Stimulated activated naive B cell treated with anti-CD40 and anti-IgM and Interleukin-4, amounts not matched to agents 10 μg/mL and 1 μg/mL and 100 μg/mL, for 72 hours (primary cell): ENCODE measurements at regions not wholly inside any gene's neighbourhood (a gene's known extent, or its start where the extent isn't known, plus 50 kb on each side); places are given as distances from the start of the nearest gene placed in this dataset.
A peak's percentile ranks its signal among the peaks of the same experiment; 100 is the strongest.

Source experiments
- ATAC-seq, 2 donors: fragments of 150-1000 bp; cut with Tn5 transposase; replicated peaks; 2 replicates each; pipeline ENCODE4 v1.10.0; 2021; ENCODE audit warnings: moderate library complexity in 1 of 2
- DNase-seq: peaks from one replicate; pipeline ENCODE4 v3.0.0; 2021
- H3K27ac Mint-ChIP-seq: one replicate; pipeline ENCODE4 v1.8.0; 2022; ENCODE audit warnings: mild to moderate bottlenecking, mixed read lengths
- H3K27me3 Mint-ChIP-seq, 2 donors: one replicate each; pipeline ENCODE4 v1.8.0; 2022; ENCODE audit warnings: mixed read lengths in 2 of 2
- H3K36me3 Mint-ChIP-seq, 2 donors: one replicate each; pipeline ENCODE4 v1.8.0; 2022; ENCODE audit warnings: mixed read lengths in 2 of 2, mild to moderate bottlenecking in 1 of 2
- H3K4me1 Mint-ChIP-seq, 2 donors: one replicate each; pipeline ENCODE4 v1.8.0; 2022; ENCODE audit warnings: mixed read lengths in 2 of 2, mild to moderate bottlenecking in 1 of 2
- H3K4me3 Mint-ChIP-seq, 2 donors: one replicate each; pipeline ENCODE4 v1.8.0; 2022; ENCODE audit warnings: mild to moderate bottlenecking in 2 of 2, mixed read lengths in 2 of 2, moderate library complexity in 1 of 2
- H3K9me3 Mint-ChIP-seq, 2 donors: one replicate each; pipeline ENCODE4 v1.8.0; 2022; ENCODE audit warnings: mixed read lengths in 2 of 2, mild to moderate bottlenecking in 1 of 2

DNA sequence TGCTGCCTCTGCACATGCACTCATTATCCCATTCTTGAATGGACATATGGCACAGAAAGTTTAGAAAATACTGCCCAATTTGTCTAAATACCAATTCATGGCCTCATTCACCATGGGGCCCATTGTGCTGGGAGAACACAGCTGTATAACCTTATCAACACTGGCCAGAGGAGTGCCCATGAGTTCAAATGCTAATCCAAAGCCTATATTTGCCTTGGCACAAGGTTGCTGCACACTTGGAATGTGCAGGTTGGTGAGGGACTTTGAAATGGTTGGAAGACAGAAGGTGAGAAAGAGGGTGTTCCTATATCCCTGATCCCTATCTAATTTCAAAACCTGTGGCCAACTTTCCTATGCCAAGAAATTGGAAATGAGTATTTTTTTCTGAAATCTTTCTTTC, 693.9 kb upstream of the ID2 start:
- Mint-ChIP-seq H3K4me1 (peaks cover 6 to 14% of the 10 kb centered on the region in 2 donors), H3K36me3 (no peaks in the 10 kb centered on the region), H3K9me3 (no peaks in the 10 kb centered on the region), H3K27ac (no peak overlapping the region), H3K4me3 (no peak overlapping the region), H3K27me3 (peaks cover 7 to 20% of the 10 kb centered on the region in 2 donors)
- DNase-seq (no peak), ATAC-seq (no peak)

DNA sequence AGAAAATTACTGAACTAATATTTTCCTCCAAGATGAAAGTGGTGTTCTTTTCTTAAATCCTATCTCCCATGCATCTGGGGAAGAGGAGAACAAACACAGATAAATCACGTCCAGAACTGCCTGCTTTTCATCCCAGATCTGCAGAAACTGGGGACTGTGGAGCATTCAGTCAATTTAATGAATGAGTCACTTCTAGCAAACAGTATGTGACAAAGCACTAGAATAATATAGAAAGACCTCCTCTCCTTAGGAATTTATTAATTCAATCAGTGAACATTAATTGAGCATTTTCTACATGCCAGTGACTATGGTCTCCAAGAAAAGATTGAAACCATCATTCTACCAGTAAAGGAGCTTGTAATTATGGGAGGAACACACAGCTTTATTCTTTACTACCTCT, 693.4 kb upstream of the ID2 start:
- Mint-ChIP-seq H3K4me3 (no peak overlapping the region), H3K4me1 (peaks cover 6 to 14% of the 10 kb centered on the region in 2 donors), H3K36me3 (no peaks in the 10 kb centered on the region), H3K9me3 (no peaks in the 10 kb centered on the region), H3K27me3 (peaks cover 10 to 20% of the 10 kb centered on the region in 2 donors), H3K27ac (no peak overlapping the region)
- ATAC-seq = no peak
- no peak for DNase-seq

DNA sequence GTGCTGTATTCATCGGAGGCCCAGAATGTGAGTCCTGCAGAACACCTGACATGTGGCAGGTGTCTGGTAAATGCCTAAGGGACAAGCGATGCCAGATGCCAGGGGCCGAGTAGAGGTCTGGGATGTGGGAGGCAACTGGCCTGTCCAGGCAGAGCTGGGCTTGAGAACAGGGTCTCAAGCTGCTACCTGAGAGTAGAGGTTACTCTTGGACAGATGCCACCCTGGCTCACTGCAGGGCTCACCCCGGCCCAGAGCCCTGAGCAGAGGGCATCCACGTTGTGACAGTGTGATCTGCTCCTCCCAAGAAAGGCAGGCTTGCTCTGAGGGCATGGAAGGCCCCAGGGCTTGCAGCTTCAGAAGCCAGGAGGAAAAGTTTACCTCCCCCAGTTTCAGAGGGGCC, 692.0 kb upstream of the ID2 start:
- no peak overlapping the region for H3K4me3 Mint-ChIP-seq
- no peaks in the 10 kb centered on the region for H3K9me3 Mint-ChIP-seq
- ATAC-seq = no peak
- H3K27me3 Mint-ChIP-seq = peaks cover 17 to 19% of the 10 kb centered on the region in 2 donors
- no peak for DNase-seq
- peaks cover 6 to 7% of the 10 kb centered on the region in 2 donors for H3K4me1 Mint-ChIP-seq
- no peaks in the 10 kb centered on the region for H3K36me3 Mint-ChIP-seq
- no peak overlapping the region for H3K27ac Mint-ChIP-seq

DNA sequence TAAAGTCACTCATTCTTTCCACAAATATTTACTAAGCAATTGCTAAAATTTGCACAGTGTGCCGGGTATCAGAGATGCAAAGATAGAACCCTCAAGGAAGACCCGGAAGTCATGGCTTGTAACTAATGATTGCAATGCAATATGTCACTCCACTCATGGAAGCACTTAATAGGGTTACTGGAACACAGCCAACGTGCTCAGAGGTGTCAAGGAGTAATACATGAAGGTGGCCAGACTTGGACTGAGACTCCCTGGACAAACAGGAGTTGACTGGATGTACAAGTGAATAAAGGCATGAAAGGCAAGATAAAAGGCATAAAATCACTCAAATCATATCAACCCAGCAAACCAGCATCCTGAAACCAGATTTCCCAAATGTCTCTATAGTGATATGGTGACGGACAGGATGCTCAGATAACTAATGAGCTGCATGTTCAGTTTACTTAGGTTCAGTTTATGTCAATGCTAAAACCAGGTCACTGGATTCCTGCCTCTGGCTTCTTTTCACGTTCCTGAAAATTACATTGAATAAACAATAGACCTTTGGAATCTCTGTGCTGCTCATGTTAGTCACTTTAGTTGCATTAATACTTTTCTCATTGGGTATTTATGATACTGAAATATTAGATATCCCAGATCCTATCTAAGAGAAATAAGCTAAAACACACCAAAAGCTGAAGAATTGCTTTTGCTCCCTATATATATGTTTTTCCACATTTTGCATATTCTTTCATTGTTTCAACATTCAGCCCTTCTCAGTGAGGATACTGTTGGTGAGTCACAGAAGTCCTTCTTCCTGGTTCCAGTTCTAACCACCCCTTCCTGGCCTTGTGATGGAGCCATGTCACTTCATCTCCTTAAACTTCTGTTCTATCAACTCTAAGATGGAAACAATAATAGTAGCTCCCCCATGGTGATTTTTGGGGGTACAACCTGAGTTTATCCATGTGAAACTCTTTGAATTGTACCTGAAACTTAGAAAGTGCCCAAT, 688.9 kb upstream of the ID2 start:
- peaks cover 9 to 20% of the 10 kb centered on the region in 2 donors for H3K27me3 Mint-ChIP-seq
- H3K4me1 Mint-ChIP-seq = no peaks in the 10 kb centered on the region
- no peak overlapping the region for H3K4me3 Mint-ChIP-seq
- no peaks in the 10 kb centered on the region for H3K9me3 Mint-ChIP-seq
- ATAC-seq (no peak), DNase-seq (no peak)
- H3K36me3 Mint-ChIP-seq = no peaks in the 10 kb centered on the region
- H3K27ac Mint-ChIP-seq = no peak overlapping the region

DNA sequence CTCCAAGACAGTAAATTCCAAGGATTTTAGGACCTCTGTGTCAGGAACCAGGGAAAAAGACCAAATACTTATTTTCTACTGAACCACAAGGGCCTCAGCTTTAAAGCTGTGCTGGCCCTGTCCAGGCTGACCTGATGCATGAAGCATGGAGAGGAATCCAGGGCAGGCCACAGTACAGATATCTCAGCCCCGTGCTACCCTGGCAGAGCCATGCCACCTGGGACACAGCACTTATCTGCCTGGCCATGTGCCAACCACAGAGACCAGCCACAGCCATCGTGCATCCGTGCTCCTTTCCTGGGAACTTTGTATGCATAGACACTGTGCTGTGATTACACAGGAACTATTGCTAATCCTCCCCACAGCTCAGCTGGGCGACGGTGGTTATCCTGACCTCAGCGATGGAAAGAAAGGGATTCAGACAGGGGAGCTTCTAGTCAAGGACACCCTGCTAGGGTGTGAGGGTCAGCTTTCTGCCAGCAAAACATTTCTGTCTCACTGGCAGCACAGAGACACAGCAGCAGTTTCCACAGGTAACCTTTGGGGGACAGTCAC, 687.4 kb upstream of the ID2 start:
- H3K4me1 Mint-ChIP-seq = no peaks in the 10 kb centered on the region
- no peaks in the 10 kb centered on the region for H3K36me3 Mint-ChIP-seq
- ATAC-seq = no peak
- H3K4me3 Mint-ChIP-seq = no peak overlapping the region
- no peak for DNase-seq
- H3K27me3 Mint-ChIP-seq = peaks cover 9 to 20% of the 10 kb centered on the region in 2 donors
- H3K27ac Mint-ChIP-seq = no peak overlapping the region
- H3K9me3 Mint-ChIP-seq = no peaks in the 10 kb centered on the region

DNA sequence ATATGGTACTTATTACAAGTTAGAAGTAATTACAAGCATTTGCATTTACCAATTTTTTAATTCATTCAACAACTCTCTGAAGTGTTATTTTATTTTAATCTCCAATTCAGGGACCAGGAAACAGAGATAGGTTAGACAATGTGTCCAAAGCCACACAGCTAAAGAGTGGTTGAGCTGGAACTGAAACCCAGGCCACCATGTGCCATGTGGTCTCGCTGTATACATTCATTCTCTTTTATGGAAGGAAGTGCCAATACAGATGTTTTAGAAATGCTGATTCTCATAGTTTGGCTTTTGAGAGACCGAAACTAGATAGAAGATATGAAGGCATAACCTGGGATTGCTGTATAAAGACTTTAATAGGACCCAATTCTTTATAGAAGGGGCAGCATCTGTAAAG, 684.6 kb upstream of the ID2 start:
- peaks cover 9 to 14% of the 10 kb centered on the region in 2 donors for H3K27me3 Mint-ChIP-seq

DNA sequence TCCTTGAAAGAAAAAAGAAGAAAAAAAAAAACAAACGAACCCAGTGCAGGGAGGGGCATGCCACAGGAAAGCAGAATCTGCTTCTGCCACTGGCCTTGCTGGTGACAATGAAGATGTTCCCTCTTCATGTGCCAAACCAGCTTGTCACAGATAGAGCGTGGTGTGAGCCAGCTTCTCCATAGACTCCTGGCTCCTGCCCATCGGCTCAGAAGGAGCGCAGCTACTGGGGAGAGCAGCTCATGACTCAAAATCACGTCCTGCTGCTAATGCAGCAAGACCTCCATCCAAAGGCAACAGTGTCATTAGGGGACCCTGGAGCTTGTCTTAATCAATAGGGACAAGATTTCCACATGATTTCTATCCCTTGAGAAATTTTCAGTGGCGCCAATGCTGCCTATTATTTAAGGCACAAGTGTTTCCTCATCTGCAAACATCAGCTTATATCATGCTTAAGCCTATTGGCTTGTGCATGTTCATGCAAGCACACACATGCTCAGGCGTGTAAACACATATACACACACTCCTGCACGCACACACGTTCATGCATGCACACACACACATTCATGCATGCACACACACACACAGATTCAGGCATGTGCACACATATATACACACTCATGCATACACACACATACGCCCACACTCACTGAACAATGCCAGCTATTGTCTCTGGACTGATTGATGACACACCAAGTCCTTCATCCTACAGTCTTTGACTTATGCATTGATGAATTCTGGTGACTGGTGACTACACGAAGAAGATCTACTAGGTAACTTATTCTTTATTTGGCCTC, 682.0 kb upstream of the ID2 start:
- H3K36me3 Mint-ChIP-seq = no peaks in the 10 kb centered on the region
- ATAC-seq (no peak), DNase-seq (no peak)

More for the DNA sequence above, 684.6 kb upstream of the ID2 start:
- Mint-ChIP-seq H3K4me3 (no peak overlapping the region), H3K27ac (no peak overlapping the region), H3K36me3 (no peaks in the 10 kb centered on the region), H3K9me3 (no peaks in the 10 kb centered on the region), H3K4me1 (peaks cover 4 to 15% of the 10 kb centered on the region in 2 donors)
- no peak for DNase-seq
- no peak for ATAC-seq

DNA sequence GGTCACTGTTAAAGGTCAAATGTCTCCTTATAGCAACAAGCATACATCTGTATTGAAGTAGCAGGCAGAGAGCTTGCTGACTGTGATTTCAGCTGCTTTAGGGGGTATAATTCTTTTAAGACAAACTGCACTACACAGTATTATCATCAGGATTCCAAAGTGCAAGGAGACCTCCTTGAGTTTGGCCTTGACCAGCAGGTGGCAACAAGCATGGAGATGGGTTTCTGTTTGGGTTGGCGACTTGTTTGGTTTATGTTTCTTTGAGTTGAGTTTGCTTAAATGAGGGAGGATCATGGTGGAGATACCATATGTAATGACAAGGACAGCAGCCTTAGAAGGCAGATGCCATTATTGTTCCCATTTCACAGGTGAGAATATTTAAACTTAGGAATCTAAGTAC, 681.0 kb upstream of the ID2 start:
- no peak overlapping the region for H3K4me3 Mint-ChIP-seq
- ATAC-seq (no peak), DNase-seq (no peak)
- H3K36me3 Mint-ChIP-seq = no peaks in the 10 kb centered on the region
- no peak overlapping the region for H3K27ac Mint-ChIP-seq
- H3K4me1 Mint-ChIP-seq = peaks cover 20 to 39% of the 10 kb centered on the region in 2 donors
- H3K9me3 Mint-ChIP-seq = no peaks in the 10 kb centered on the region
- H3K27me3 Mint-ChIP-seq = peaks cover 0 to 5% of the 10 kb centered on the region in 2 donors

More for the DNA sequence above, 682.0 kb upstream of the ID2 start:
- Mint-ChIP-seq H3K27me3 (peaks cover 0 to 10% of the 10 kb centered on the region in 2 donors), H3K27ac (no peak overlapping the region), H3K4me3 (no peak overlapping the region), H3K4me1 (peaks cover 19 to 37% of the 10 kb centered on the region in 2 donors), H3K9me3 (no peaks in the 10 kb centered on the region)

DNA sequence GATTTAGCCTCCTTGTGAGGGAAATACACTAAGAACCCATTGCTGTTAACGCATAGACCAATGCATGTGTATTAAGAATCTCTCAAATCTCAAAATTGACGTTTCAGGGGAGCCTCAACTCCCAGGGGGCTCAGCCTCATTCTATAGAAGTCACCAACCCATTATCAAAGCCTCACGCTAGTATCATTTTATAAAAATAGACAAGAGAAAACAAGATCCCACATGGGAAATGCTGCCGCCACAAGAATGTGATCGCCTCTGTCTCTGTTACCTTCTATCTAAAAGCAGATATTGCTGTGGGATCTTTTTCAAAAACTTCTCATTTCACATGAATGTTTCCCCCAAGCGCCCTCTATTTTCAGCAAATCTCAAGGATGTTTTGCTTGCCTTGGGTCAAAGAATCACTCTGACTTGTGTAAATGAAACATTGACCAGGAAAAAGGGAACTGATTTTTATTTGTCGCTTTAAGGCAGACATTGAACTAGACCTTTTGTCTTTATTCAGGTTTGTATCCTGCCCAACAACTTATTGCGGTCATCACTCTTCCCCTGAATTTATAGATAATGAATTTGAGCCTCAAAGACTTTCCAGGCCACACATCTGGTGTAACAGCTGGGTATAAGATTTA, 679.0 kb upstream of the ID2 start:
- no peaks in the 10 kb centered on the region for H3K9me3 Mint-ChIP-seq
- H3K27me3 Mint-ChIP-seq = peaks cover 0 to 3% of the 10 kb centered on the region in 2 donors
- peak overlapping the region; percentile 32 to 64 for H3K4me3 Mint-ChIP-seq
- H3K4me1 Mint-ChIP-seq = peaks cover 23 to 44% of the 10 kb centered on the region in 2 donors
- DNase-seq = peak; percentile 50
- H3K36me3 Mint-ChIP-seq = no peaks in the 10 kb centered on the region
- peak; percentile 91 for ATAC-seq
- H3K27ac Mint-ChIP-seq = peak overlapping the region; percentile 69

DNA sequence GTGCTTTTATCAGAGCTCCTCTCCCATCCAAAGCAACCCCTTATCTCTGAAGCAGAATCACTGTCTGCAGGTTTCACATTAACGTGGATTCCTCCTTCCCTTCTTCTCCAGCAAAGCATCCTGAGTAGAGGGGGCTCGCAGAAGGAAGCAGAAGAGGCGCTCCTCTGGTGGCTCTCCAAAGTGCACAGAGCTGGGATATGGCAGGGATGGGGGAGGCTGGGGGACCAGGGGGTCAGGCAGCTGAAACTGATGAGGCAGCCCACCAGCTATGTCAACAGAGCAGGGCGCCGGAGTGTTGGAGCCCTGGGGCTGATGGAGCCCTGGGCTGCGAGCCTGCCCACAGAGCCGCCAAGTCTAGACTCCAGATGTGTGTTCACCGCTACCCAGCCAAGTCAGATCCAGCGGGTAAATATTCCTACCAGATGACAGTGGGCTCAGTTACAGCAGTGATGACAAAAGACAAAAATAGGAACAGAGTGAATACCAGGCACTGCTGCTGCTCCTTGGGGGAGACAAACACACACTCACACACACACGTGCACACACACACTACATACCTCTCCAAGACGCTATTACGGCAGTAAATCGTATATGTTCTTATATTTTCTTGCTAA, 678.3 kb upstream of the ID2 start:
- Mint-ChIP-seq H3K36me3 (no peaks in the 10 kb centered on the region), H3K27ac (peak overlapping the region; percentile 51), H3K9me3 (no peaks in the 10 kb centered on the region), H3K4me1 (peaks cover 23 to 44% of the 10 kb centered on the region in 2 donors), H3K27me3 (peaks cover 0 to 3% of the 10 kb centered on the region in 2 donors), H3K4me3 (peak overlapping the region; percentile 12 to 64)
- DNase-seq (no peak), ATAC-seq (no peak)

DNA sequence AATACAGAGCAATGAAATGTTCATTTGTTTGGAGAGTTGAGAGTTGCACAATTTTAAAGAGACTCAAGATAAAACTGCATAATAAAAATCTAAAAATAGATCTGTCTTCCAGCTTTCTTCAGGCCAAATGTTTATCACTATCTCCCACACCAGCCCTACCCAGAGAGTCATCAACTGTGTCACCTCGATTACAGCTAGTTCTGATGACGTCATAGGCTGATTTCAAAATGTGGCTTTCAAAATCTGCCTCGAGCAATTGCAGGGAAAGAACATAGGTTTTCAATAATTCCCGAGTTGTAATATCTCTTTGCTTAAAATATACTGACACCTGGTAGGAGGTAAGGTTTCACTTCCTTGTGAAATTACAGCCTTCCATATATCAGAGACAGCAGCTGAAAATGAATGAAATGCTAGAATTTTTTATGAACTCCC, 677.6 kb upstream of the ID2 start:
- H3K27ac Mint-ChIP-seq = peak overlapping the region; percentile 6
- H3K27me3 Mint-ChIP-seq = peaks cover 0 to 3% of the 10 kb centered on the region in 2 donors
- no peaks in the 10 kb centered on the region for H3K9me3 Mint-ChIP-seq
- H3K4me3 Mint-ChIP-seq = peak overlapping the region in 1 of 2 donors; percentile 4
- H3K4me1 Mint-ChIP-seq = peaks cover 23 to 44% of the 10 kb centered on the region in 2 donors
- DNase-seq = no peak
- H3K36me3 Mint-ChIP-seq = no peaks in the 10 kb centered on the region
- peak; percentile 3 to 21 for ATAC-seq

DNA sequence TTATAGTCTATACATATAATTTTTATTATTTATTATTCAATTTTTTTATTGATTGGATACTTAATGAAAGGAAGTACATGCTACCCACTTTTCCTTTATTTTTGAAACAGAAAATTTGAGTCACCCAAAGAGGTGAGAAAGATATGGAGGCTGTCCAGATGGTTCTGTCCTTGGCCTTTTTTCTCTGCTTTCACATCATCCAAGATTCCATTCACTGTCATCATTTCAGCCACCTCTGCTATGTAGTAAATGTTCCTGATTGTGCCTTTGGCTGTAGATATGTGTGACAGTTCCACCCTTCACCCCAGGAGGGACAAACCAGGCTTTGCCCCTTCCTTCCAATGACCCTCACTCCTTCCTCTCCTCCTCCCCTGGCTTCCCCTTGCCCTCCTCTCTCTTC, 675.7 kb upstream of the ID2 start:
- peaks cover 22 to 39% of the 10 kb centered on the region in 2 donors for H3K4me1 Mint-ChIP-seq
- no peak overlapping the region for H3K4me3 Mint-ChIP-seq
- no peaks in the 10 kb centered on the region for H3K9me3 Mint-ChIP-seq
- H3K27ac Mint-ChIP-seq = no peak overlapping the region
- ATAC-seq (no peak), DNase-seq (no peak)
- peaks cover 7 to 11% of the 10 kb centered on the region in 2 donors for H3K27me3 Mint-ChIP-seq
- no peaks in the 10 kb centered on the region for H3K36me3 Mint-ChIP-seq

DNA sequence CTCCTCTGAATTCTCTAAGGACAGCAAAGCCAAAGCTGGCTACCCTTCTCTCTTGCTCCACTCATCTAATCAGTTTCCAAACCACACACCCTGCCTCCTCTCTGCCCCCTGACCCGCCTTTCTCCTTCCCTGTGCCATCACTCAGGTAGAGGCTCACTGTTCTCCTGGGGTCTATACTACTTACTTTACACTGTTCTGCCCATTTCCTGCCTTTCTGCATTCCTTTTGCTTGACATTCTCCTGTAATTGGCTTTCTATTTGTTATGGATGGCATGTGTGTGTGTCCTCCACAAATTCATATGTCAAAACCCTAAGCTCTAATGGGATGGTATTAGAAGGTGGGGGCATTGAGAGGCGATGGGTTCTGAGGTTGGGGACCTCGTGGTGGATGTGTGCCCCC, 675.2 kb upstream of the ID2 start:
- H3K27me3 Mint-ChIP-seq = peaks cover 7 to 11% of the 10 kb centered on the region in 2 donors
- H3K27ac Mint-ChIP-seq = no peak overlapping the region
- DNase-seq = no peak
- peaks cover 19 to 34% of the 10 kb centered on the region in 2 donors for H3K4me1 Mint-ChIP-seq
- no peaks in the 10 kb centered on the region for H3K36me3 Mint-ChIP-seq
- H3K4me3 Mint-ChIP-seq = no peak overlapping the region
- no peaks in the 10 kb centered on the region for H3K9me3 Mint-ChIP-seq
- ATAC-seq = no peak
